Activated T-cell treated with anti-CD3 and anti-CD28 coated beads, Interleukin-2, amount 50 U/mL, for 24 hours (primary cell): ENCODE measurements at regions not wholly inside any gene's neighbourhood (a gene's known extent, or its start where the extent isn't known, plus 50 kb on each side); places are given as distances from the start of the nearest gene placed in this dataset.

Source experiments
- DNase-seq: peaks from one replicate; pipeline ENCODE4 v3.0.0-alpha.2; 2020
- H3K27ac Mint-ChIP-seq: 2 replicates; pipeline ENCODE4 v1.8.0; 2020; ENCODE audit warnings: mild to moderate bottlenecking, mixed read lengths
- H3K27me3 Mint-ChIP-seq: 2 replicates; pipeline ENCODE4 v1.8.0; 2020; ENCODE audit warnings: mixed read lengths
- H3K36me3 Mint-ChIP-seq: 2 replicates; pipeline ENCODE4 v1.8.0; 2020; ENCODE audit warnings: low read depth, mixed read lengths
- H3K4me1 Mint-ChIP-seq: 2 replicates; pipeline ENCODE4 v1.8.0; 2020; ENCODE audit warnings: low read depth, mixed read lengths
- H3K4me3 Mint-ChIP-seq: 2 replicates; pipeline ENCODE4 v1.8.0; 2020; ENCODE audit warnings: mild to moderate bottlenecking, moderate library complexity, mixed read lengths
- H3K9me3 Mint-ChIP-seq: 2 replicates; pipeline ENCODE4 v1.8.0; 2020; ENCODE audit warnings: mixed read lengths

DNA sequence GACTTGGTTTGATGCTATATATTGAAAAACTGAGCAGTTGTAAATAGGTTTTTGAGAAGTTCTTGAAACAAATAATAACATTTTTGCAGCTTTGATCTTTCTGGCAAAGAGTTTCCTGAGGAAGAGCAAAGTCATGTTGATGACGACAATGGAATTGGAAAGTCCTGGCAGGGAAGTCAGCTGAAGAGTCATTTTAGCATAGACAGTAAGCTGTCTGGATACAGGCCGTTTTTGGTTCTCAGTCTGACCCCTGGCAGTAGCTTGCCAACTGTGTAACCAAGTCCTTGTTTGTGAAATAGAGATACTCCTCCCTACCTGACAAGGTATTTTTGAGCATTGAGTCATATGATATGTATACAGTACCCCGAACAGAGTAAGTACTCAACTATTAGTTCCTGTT, 193.3 kb downstream of the C11orf91 start:
- no peak overlapping the region for H3K4me3 Mint-ChIP-seq
- H3K27ac Mint-ChIP-seq = no peak overlapping the region
- no peaks in the 10 kb centered on the region for H3K9me3 Mint-ChIP-seq
- H3K27me3 Mint-ChIP-seq = peaks cover 18% of the 10 kb centered on the region
- H3K4me1 Mint-ChIP-seq = no peaks in the 10 kb centered on the region
- DNase-seq = no peak
- no peaks in the 10 kb centered on the region for H3K36me3 Mint-ChIP-seq

DNA sequence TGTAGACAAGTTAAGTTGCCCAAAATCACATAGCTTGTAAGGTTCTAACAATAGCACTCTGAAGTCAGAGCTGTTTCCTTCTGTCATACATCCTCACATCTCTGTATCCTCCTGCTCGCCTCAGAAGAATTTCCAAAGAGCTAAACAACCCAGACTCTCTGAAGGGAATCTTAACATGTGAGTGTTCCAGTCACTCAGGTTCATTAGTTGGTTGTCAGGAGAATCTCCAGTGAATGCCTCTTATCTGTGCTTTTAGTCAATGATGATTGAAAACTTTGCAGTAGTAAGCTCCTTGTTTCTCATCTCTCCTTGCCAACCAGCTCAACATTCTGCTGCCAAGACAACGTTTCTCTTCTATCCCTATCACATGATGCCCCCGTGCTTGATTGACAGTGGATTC, 195.5 kb downstream of the C11orf91 start:
- H3K4me1 Mint-ChIP-seq = no peaks in the 10 kb centered on the region
- DNase-seq = no peak
- H3K4me3 Mint-ChIP-seq = no peak overlapping the region
- no peaks in the 10 kb centered on the region for H3K9me3 Mint-ChIP-seq
- H3K27me3 Mint-ChIP-seq = peaks cover 8% of the 10 kb centered on the region
- no peaks in the 10 kb centered on the region for H3K36me3 Mint-ChIP-seq
- H3K27ac Mint-ChIP-seq = no peak overlapping the region

DNA sequence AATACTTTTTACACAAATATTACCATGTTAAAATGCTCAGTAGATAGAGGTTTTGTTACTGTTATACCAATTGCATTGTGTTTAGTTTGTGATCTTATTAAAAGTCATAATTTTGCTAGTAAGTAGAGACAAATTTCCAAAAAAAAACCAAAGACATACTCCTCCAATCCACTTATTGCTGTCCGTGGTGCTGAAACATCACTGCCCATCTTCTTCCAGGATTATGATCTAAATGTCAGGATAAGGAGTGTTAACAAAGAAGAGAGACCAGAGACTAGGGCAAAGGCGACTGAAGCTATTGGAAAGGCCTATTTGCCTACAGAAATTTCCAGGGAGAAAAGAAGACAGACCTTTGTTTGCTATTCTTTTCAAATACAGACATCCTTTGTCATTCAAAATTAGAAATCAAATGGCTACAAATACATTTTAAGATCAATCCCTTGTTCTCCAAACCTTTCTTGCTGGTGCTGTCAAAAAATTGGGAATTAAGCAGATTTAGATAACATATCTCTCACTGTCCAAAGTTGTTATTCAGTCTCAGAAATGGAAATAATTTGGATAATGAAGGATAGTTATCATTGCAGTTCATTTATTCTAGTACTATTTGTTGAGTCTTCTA, 199.7 kb downstream of the C11orf91 start:
- Mint-ChIP-seq H3K27me3 (peaks cover 13% of the 10 kb centered on the region), H3K27ac (no peak overlapping the region), H3K4me1 (no peaks in the 10 kb centered on the region), H3K36me3 (no peaks in the 10 kb centered on the region), H3K9me3 (peaks cover 3% of the 10 kb centered on the region), H3K4me3 (no peak overlapping the region)
- DNase-seq = no peak

DNA sequence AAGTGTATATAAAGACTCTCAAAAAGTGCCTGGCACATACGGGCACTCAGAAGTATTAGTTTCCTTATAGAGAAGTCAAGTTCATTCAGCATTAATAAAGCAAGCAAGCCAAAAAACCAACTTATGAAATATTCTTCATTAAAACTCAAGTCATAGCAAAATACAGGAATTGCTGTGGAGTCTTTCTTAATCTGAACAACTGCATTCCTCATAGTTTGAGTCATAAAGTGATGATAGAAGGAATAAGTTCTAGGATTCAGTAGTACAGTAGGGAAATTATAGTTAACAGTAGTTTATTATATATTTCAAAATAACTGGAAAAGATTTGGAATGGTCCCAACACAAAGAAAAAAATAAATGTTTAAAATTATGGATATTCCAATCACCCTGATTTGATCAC, 200.3 kb downstream of the C11orf91 start:
- H3K36me3 Mint-ChIP-seq = no peaks in the 10 kb centered on the region
- H3K4me3 Mint-ChIP-seq = no peak overlapping the region
- no peak for DNase-seq
- peaks cover 3% of the 10 kb centered on the region for H3K9me3 Mint-ChIP-seq
- H3K4me1 Mint-ChIP-seq = no peaks in the 10 kb centered on the region
- H3K27me3 Mint-ChIP-seq = peaks cover 13% of the 10 kb centered on the region
- H3K27ac Mint-ChIP-seq = no peak overlapping the region

DNA sequence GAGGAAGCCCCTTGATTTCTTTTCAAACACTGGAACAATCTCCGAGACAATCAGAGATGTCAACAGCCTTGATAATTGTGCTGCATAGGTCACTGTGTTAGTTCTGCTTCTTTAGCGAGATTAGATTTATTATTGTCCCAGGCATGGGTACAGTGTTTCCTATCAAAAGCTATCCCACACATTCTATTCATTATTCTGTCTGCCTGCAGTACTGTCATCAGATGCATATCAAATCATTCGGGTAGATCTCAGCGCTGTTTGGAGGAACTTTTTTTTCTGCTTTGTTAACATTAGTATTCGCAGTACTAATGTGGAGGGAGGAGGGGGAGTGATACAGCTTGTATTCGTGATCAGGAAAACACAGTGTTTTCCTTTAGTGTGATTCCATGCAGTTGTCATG, 208.0 kb downstream of the C11orf91 start:
- Mint-ChIP-seq H3K27me3 (peaks cover 45% of the 10 kb centered on the region), H3K4me1 (no peaks in the 10 kb centered on the region), H3K4me3 (no peak overlapping the region), H3K27ac (no peak overlapping the region), H3K9me3 (peaks cover 3% of the 10 kb centered on the region), H3K36me3 (no peaks in the 10 kb centered on the region)
- DNase-seq = no peak

DNA sequence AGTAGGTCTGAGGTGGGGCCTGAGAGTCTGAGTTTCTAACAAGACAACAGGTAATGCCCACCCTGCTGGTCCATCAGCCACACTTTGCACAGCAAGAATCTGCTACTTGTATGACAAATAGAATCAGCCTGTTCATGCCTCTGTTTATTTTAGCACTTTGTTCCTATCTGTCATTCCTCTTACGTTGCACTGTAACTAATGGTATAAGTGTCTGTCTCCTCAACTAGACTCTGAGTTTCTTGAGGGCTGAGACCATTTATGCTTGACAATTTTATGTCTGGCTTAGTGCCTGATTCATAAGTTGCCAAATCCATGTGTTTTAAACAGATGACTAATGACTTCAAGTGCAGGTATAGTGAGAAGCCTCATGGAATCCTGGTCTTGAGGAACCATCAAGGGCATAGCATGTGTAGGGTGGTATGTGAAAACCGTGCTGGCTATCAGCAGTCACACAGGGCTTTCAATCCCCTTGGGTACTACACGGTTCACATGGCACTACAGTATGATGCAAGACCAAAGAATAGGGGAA, 209.7 kb downstream of the C11orf91 start:
- no peak for DNase-seq
- H3K9me3 Mint-ChIP-seq = no peaks in the 10 kb centered on the region
- no peak overlapping the region for H3K27ac Mint-ChIP-seq
- no peaks in the 10 kb centered on the region for H3K4me1 Mint-ChIP-seq
- no peaks in the 10 kb centered on the region for H3K36me3 Mint-ChIP-seq
- no peak overlapping the region for H3K4me3 Mint-ChIP-seq
- peaks cover 43% of the 10 kb centered on the region for H3K27me3 Mint-ChIP-seq

DNA sequence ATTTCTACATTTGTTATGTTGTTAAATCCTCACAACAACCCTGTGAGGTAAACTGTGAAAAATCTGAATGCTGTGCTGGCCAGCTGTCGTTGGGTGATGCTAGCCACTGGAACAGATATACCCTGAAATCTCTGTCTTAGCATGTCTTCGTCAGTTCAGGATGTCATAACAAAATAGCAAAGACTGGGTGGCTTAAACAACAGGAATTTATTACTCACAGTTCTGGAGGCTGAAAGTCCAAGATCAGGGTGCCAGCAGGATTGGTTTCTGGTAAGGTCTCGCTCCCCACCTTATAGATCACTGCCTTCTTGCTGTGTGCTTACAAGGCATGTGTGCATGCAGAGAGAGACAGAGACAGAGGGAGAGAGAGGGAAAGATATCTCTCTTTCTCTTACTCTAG, 211.7 kb downstream of the C11orf91 start:
- Mint-ChIP-seq H3K9me3 (no peaks in the 10 kb centered on the region), H3K36me3 (no peaks in the 10 kb centered on the region), H3K4me3 (no peak overlapping the region), H3K27ac (no peak overlapping the region), H3K27me3 (peaks cover 52% of the 10 kb centered on the region), H3K4me1 (no peaks in the 10 kb centered on the region)
- no peak for DNase-seq

DNA sequence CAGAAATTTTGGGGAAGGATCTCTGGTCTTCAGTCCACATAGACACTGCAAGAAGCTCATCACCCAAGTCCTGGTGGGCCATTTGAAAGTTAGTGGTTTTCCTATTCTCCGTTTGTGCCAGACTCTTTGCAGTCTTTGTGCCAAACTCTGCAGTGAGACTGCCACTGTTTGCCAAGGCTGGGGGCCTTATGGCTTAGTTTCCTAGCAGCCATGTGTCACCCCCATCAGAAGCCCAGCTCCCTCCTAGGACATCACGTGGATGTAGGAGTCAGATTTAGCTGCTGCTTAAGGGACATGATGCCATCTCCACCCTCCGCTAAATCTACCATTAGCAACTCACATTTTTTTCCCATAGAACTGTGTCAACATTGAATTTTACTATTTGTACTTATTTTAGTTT, 220.0 kb downstream of the C11orf91 start:
- H3K9me3 Mint-ChIP-seq = no peaks in the 10 kb centered on the region
- no peak overlapping the region for H3K4me3 Mint-ChIP-seq
- peaks cover 21% of the 10 kb centered on the region for H3K27me3 Mint-ChIP-seq
- no peaks in the 10 kb centered on the region for H3K36me3 Mint-ChIP-seq
- DNase-seq = no peak
- no peak overlapping the region for H3K27ac Mint-ChIP-seq
- no peaks in the 10 kb centered on the region for H3K4me1 Mint-ChIP-seq

DNA sequence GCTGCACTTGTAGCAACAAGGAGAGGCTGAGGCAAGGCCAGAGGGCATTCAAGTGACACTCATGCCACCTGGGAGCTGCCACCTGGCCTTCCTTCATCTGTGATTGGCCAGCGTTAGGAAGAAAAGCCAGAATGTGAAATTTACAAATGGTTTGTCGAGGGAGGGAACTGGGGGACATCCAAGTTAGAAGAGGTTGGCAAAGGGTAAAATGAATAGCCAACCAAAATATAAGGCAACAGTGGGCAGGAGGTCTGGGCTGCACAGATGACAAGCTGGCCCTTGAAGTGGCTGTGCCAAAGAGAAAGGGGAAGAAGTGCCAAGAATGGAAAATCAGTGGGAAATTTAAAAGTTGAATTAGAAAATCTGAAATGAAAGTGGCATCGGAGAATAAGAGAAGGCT, 221.4 kb downstream of the C11orf91 start:
- H3K36me3 Mint-ChIP-seq = no peaks in the 10 kb centered on the region
- H3K27ac Mint-ChIP-seq = no peak overlapping the region
- no peaks in the 10 kb centered on the region for H3K4me1 Mint-ChIP-seq
- peaks cover 19% of the 10 kb centered on the region for H3K27me3 Mint-ChIP-seq
- H3K9me3 Mint-ChIP-seq = no peaks in the 10 kb centered on the region
- no peak overlapping the region for H3K4me3 Mint-ChIP-seq
- no peak for DNase-seq

DNA sequence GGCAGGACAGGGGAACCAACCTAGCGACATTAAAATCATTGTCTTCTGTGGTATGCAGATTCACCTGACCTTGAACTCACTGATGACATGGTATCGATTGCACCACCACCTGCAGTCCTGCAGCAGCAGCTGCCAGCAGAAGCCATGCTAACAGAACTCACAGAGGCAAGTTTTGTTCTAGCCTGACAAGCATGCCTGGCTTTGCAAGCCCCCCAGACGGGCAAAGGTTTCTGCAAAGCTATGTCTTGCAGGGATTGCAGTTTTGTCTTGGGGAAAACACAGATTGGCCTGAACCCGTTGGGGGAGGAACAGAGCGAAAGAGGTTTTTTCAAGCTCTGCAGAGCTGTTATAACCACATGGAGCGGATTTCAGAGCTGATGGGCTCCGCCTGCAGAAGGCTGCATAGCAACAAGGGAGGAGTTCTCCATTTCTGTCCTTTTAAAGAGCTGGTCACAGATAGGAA, 221.0 kb downstream of the HIPK3 start:
- Mint-ChIP-seq H3K36me3 (no peaks in the 10 kb centered on the region), H3K4me1 (no peaks in the 10 kb centered on the region), H3K4me3 (no peak overlapping the region), H3K27me3 (peaks cover 25% of the 10 kb centered on the region), H3K27ac (no peak overlapping the region), H3K9me3 (no peaks in the 10 kb centered on the region)
- no peak for DNase-seq

DNA sequence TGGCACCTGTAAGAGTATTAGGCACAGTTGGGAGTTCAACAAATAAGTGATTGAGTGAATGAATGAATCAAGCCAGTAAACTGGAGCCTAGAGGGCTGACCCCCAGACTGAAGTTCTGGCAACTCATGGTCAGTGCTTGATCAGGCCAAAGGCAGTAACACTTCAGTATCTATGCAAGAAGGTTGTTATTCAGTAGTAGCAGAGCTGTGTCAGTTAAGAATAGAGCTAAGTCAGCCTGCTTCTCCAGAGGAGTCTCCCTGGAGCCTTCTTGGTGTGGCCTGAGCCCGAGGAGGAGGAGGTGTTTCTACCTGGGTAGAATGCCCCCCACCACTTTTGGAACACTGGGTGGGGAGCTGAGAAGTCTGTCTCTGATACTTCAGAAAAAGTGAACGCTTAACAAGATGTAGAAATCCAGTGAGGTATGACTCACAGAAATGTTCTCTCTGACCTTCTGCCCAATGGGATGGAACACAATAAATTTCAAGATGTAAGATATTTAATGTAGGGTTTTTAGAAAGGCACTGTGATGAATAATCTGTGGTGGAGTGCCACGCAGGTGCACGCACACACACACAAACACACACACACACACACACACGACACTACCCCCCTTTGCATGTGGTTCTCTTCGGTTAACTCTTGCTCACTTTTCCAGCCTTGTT, 219.9 kb downstream of the HIPK3 start:
- no peaks in the 10 kb centered on the region for H3K36me3 Mint-ChIP-seq

DNA sequence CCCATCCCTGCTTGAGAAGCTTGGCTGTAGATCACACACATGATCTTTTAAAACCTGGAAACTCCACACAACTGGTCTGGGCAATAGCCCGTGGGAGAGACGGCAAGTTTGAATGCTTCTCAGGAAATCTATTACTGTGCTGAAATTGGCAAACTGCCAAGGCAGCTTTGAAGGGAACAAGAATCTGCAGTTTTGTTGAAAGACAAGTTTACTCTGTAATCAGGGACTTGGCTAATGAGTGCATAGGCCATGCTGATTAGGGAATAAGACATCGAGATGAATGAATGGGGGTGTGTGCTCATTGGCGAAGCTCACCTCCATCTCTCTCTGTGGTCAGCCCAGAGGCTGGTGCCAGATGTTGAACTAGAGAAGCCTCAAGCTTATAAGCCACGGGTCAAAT, 218.8 kb downstream of the HIPK3 start:
- Mint-ChIP-seq H3K27ac (no peak overlapping the region), H3K9me3 (no peaks in the 10 kb centered on the region), H3K36me3 (no peaks in the 10 kb centered on the region), H3K4me3 (no peak overlapping the region), H3K4me1 (no peaks in the 10 kb centered on the region), H3K27me3 (peaks cover 27% of the 10 kb centered on the region)
- DNase-seq = no peak

More for the DNA sequence above, 219.9 kb downstream of the HIPK3 start:
- DNase-seq = no peak
- no peak overlapping the region for H3K4me3 Mint-ChIP-seq
- peaks cover 30% of the 10 kb centered on the region for H3K27me3 Mint-ChIP-seq
- no peak overlapping the region for H3K27ac Mint-ChIP-seq
- H3K4me1 Mint-ChIP-seq = no peaks in the 10 kb centered on the region
- no peaks in the 10 kb centered on the region for H3K9me3 Mint-ChIP-seq

DNA sequence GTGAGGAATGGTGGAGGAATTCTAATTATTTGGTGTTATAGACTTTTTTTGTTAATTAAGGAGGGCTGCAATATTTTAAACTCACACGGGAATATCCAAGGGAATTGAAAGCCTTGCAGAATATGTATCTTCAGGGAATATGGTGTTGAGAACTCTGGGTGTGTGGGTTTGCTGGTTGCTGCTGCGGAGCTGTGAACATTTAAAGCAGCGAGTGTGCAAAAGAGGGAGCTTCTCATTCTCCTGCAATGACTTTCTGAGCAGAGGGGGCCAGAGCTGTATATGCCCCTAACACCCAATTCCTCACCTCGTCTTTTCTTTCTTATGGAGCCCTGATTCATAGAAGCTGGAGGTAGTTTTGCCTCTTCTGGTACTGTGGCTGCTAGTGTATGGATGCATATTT, 217.7 kb downstream of the HIPK3 start:
- H3K4me1 Mint-ChIP-seq = no peaks in the 10 kb centered on the region
- peaks cover 32% of the 10 kb centered on the region for H3K27me3 Mint-ChIP-seq
- H3K27ac Mint-ChIP-seq = no peak overlapping the region
- H3K36me3 Mint-ChIP-seq = no peaks in the 10 kb centered on the region
- no peaks in the 10 kb centered on the region for H3K9me3 Mint-ChIP-seq
- no peak for DNase-seq
- no peak overlapping the region for H3K4me3 Mint-ChIP-seq

DNA sequence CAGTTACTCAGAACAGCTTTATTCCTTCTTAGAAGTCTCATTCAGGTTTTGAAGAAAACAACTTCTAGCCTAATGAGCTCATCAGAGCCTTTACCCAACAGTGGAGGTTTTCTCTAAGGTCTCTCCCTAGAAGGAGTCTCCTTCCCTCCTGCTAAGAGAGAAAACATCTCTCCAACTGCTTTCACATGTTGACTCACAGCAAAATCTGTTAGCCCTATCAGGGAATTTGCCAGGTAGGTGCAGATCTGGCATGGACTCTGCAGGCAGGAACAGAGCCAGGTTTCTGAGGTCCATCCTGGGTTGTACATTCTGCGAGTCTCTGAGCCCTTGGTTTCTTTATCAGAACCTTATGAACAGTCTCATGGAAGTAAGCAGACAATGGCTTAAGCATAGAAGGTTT, 214.4 kb downstream of the HIPK3 start:
- H3K4me1 Mint-ChIP-seq = no peaks in the 10 kb centered on the region
- no peaks in the 10 kb centered on the region for H3K9me3 Mint-ChIP-seq
- no peaks in the 10 kb centered on the region for H3K36me3 Mint-ChIP-seq
- no peak for DNase-seq
- H3K27ac Mint-ChIP-seq = no peak overlapping the region
- peaks cover 32% of the 10 kb centered on the region for H3K27me3 Mint-ChIP-seq
- H3K4me3 Mint-ChIP-seq = no peak overlapping the region

DNA sequence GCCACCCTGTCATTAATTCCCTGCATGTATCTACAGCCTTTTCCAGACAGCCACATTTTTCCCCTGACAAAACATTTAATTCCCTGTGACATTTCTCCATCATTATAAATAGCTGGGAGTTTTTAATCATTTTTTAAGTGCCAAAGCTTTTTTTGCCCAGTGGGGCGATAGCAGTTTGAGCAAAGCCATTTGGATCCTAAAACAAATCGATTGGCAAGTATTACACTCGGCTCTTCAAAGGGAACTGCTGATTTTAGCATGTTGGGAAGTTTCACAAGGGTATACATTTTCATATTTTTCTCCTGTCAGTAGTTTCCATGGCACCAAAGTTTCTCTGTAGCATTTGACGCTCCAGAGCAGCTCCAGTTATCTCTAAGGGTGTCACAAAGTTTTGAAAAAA, 210.8 kb downstream of the HIPK3 start:
- peaks cover 31% of the 10 kb centered on the region for H3K27me3 Mint-ChIP-seq
- DNase-seq = no peak
- no peak overlapping the region for H3K27ac Mint-ChIP-seq
- H3K36me3 Mint-ChIP-seq = no peaks in the 10 kb centered on the region
- H3K4me1 Mint-ChIP-seq = no peaks in the 10 kb centered on the region
- H3K4me3 Mint-ChIP-seq = no peak overlapping the region
- no peaks in the 10 kb centered on the region for H3K9me3 Mint-ChIP-seq
